Choroid plexus epithelial cell (primary cell): ENCODE measurements at regions not wholly inside any gene's neighbourhood (a gene's known extent, or its start where the extent isn't known, plus 50 kb on each side); places are given as distances from the start of the nearest gene placed in this dataset.

ENCODE experiments used
- DNase-seq: peaks from one replicate; pipeline ENCODE4 v3.0.0-alpha.2; 2010; ENCODE audit warnings: low read depth
- H3K4me3 ChIP-seq: 2 replicates; pipeline ENCODE4 v1.5.1; 2011; ENCODE audit warnings: low read depth, mild to moderate bottlenecking, control low read depth, low read length, moderate library complexity
- TF ChIP-seq, protein P1 (sequence below): conservative IDR thresholded peaks from 2 replicates; pipeline ENCODE4 v1.5.1; 2011; ENCODE audit warnings: low read depth, mild to moderate bottlenecking, control low read depth, inconsistent platforms, low read length, moderate library complexity

DNA sequence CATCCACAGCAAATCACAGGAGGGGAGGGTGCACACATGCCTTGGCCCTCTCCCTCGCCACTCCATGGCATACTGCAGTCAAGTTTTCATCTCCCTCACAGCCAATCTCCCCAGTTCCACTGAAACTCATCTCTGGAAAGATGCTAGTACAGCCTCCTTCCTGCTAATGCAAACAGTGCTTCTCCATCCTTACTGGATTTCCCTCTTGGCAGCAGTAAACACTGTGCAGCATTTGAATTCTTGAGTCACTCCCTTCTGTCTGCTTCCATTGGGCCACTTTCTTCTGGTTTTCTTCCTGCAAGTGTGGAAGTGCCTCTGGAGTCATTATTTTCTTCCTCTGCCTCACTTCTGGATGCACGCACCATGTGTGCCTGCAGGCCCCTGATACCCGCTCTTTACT lies 460.3 kb downstream of the QKI start:
- H3K4me3 ChIP-seq: no peak overlapping the region
- TF ChIP-seq, protein P1, sequence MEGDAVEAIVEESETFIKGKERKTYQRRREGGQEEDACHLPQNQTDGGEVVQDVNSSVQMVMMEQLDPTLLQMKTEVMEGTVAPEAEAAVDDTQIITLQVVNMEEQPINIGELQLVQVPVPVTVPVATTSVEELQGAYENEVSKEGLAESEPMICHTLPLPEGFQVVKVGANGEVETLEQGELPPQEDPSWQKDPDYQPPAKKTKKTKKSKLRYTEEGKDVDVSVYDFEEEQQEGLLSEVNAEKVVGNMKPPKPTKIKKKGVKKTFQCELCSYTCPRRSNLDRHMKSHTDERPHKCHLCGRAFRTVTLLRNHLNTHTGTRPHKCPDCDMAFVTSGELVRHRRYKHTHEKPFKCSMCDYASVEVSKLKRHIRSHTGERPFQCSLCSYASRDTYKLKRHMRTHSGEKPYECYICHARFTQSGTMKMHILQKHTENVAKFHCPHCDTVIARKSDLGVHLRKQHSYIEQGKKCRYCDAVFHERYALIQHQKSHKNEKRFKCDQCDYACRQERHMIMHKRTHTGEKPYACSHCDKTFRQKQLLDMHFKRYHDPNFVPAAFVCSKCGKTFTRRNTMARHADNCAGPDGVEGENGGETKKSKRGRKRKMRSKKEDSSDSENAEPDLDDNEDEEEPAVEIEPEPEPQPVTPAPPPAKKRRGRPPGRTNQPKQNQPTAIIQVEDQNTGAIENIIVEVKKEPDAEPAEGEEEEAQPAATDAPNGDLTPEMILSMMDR: no peak
- DNase-seq: no peak

DNA sequence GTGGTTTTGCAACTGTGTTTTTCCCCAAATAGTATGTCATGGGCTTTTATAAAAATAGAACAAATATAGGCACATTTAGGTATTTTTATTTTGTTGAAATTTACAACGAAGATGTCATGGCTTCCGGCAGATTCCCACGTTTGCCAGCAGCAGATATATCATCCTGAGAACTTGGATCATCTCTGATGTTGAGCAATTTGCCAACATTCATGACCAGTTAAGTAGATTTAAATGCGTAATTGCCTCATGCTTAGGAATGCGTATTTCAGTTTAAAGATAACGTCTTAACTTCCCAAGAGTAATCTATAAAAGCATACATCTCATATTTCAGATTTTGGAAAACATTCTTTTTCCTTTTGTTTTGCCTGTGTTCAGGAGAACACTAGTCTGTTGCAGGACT lies 457.8 kb downstream of the QKI start:
- DNase-seq: peak; percentile 94
- no peak overlapping the region for H3K4me3 ChIP-seq
- TF ChIP-seq, protein P1: no peak

DNA sequence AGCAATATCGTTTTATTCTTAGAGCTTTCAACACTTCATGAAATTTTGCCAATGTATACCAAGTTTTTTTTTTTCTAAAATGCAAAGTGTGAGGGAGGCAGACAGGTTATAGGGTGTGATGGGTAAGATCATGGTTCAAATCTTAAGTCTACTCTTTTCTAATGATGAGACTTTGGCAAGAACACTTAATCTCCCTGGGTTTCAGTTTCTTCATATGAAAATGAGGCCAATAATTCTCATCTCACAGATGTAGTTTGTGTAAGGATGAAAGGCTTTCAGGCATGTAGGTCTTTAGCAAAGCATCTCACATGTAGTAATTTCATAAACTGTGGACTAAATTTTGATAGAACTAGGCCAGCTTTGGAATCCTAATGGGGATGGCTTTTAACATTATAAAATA lies 457.1 kb downstream of the QKI start:
- DNase-seq: peak; percentile 6
- TF ChIP-seq, protein P1: no peak
- H3K4me3 ChIP-seq: no peak overlapping the region

DNA sequence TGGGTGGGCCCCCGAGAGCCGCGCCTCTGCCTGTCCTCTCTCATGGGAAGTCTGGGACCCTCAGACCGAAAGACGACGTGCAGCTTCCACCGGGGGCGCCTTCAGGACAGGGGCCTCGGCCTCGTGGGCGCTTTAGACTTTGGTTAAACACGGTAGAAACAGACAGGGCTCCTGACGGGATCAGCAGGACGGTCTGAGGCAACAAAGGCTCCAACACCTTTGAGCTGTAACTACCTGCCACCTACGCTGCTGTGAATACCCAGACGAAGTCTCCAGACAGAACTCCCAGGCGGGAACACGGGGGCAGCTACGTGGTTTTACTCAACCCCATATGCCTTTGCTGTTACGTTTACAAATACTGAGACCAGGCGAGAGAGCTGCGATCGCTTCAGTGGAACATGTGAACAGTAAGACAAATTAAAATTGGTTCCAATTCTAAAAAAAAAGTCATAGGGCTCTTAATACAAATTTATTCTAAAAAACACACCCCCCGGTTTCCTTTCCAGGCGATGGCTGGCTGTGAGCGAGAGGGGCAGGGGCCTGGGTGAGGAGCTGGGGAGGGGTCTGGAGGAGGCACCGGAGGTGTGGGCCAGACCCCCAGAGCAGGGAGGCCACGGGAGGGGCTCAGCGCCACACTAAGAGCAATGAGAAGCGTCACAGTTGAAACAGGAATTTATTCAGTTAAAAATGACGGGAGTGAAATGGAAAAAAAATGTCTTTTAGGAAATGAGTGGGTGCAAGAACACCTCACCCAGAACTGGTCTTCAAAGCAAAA lies 453.2 kb downstream of the QKI start:
- no peak for DNase-seq
- TF ChIP-seq, protein P1: no peak
- H3K4me3 ChIP-seq: no peak overlapping the region

DNA sequence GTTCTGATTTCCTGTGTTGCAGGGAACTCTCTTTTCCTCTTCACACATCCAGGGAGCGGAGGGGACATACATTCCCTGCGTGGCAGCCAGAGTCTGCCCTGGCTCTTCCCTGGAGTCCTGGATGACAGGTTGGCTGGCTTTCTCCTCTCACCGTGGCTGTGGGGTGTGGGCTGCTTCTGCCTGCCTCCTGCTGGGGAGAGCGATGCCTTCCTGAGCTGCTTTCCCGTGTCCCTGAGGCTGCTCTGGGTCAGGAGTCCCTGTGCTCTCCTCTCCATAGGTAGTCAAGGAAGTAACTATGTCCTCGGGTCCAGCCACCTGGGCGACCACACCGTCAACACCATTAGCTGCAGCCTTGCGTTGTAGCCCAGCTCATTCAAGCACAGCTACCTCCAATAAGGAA lies 451.7 kb downstream of the QKI start:
- TF ChIP-seq, protein P1: no peak
- H3K4me3 ChIP-seq: no peak overlapping the region
- DNase-seq: no peak

DNA sequence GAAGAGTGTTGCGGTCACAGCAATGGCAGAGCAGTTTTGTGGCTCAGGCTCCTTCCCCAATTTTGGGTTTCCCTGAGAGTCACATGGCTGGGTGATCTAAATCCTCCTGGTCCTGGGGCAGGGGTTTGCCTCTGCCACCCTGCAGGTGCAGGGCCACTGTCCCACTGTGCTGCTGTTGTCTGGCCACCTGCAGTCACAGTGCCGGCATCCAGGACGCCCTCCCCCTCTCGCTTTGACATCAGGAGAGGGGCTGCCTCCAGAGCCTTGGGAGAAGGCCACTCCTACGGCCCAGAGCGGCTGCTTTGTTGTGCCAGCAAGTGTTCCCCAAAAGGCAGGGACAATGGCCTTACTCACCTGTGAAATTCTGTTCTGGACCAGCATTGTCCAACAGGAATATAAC lies 449.0 kb downstream of the QKI start:
- TF ChIP-seq, protein P1: no peak
- DNase-seq: no peak
- no peak overlapping the region for H3K4me3 ChIP-seq

DNA sequence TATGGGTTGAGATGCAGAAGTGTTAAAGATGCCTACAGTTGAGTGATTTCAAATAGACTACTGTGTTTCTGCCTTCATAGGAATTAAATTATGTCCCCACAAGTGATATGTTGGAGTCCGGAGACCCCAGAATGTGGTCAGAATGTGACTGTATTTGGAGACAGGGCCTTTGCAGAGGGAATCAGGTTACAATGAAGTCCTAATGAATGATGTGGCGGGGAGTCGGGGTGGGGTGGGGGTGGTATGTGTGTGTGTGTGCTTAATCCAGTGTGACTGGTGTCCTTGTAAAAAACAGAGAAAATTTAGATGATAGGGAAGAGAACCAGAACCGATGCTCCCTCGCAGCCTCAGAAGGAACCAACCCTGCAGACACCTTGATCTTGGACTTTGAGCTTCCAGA lies 448.2 kb downstream of the QKI start:
- no peak for DNase-seq
- no peak overlapping the region for H3K4me3 ChIP-seq
- TF ChIP-seq, protein P1: no peak
